Cardiac fibroblast (primary cell): ENCODE measurements at regions not wholly inside any gene's neighbourhood (a gene's known extent, or its start where the extent isn't known, plus 50 kb on each side); places are given as distances from the start of the nearest gene placed in this dataset.

ENCODE experiments used
- DNase-seq, 2 donors: peaks; one replicate each; pipeline versions ENCODE4 v3.0.0 to v3.0.0-alpha.2; 2010; ENCODE audit warnings: low read depth in 2 of 2
- H3K4me3 ChIP-seq, 2 donors: replicated peaks in 1 of 2; 1 replicate in 1 of 2; 2 replicates in 1 of 2; pipeline ENCODE4 v1.5.1; 2011; ENCODE audit warnings: low read depth in 2 of 2, low read length in 2 of 2, mild to moderate bottlenecking in 2 of 2, moderate library complexity in 1 of 2
- CTCF ChIP-seq: IDR thresholded peaks from one replicate; pipeline ENCODE4 v1.5.1; 2011; ENCODE audit warnings: low read depth, mild to moderate bottlenecking, low read length, inconsistent platforms

- no peak for TF ChIP-seq CTCF
- no peak for DNase-seq
- H3K4me3 ChIP-seq, result no peak overlapping the region
Measured at GRCh38 chr7:67453580-67454380, 457.1 kb downstream of the TYW1 start.

GRCh38 chr7:67455508-67455907 lies 458.9 kb downstream of the TYW1 start:
- no peak overlapping the region for H3K4me3 ChIP-seq
- no peak for TF ChIP-seq CTCF
- DNase-seq, result no peak

GRCh38 chr7:67462781-67463191 lies 466.2 kb downstream of the TYW1 start:
- no peak for TF ChIP-seq CTCF
- H3K4me3 ChIP-seq, result no peak overlapping the region
- no peak for DNase-seq

GRCh38 chr7:67463316-67463715 lies 466.7 kb downstream of the TYW1 start:
- TF ChIP-seq CTCF, result no peak
- no peak overlapping the region for H3K4me3 ChIP-seq
- no peak for DNase-seq

- TF ChIP-seq CTCF, result no peak
- no peak overlapping the region for H3K4me3 ChIP-seq
- DNase-seq, result no peak
Measured at GRCh38 chr7:67463983-67464382, 467.4 kb downstream of the TYW1 start.

GRCh38 chr7:67466109-67466508 lies 469.5 kb downstream of the TYW1 start:
- TF ChIP-seq CTCF, result no peak
- no peak for DNase-seq
- no peak overlapping the region for H3K4me3 ChIP-seq
